Natural killer cell (primary cell): ENCODE measurements at regions not wholly inside any gene's neighbourhood (a gene's known extent, or its start where the extent isn't known, plus 50 kb on each side); places are given as distances from the start of the nearest gene placed in this dataset.
A peak's percentile ranks its signal among the peaks of the same experiment; 100 is the strongest.

Experiments used
- ATAC-seq, 3 donors: fragments of 150-1000 bp in 2 of 3; fragments of 200-7000 bp in 1 of 3; cut with Tn5 transposase; 1 replicate in 1 of 3; 2 replicates in 2 of 3; pipeline ENCODE4 v1.10.0; 2021; ENCODE audit warnings: mild to moderate bottlenecking in 2 of 3, moderate library complexity in 2 of 3
- DNase-seq, 2 donors: peaks; one replicate each; pipeline versions ENCODE4 v3.0.0 to v3.0.0-alpha.2; 2013 to 2021; ENCODE audit warnings: mixed read lengths in 1 of 2
- H3K27ac ChIP-seq: one replicate; pipeline ENCODE4 v1.5.1; 2013; ENCODE audit warnings: mild to moderate bottlenecking, low read length
- H3K27me3 ChIP-seq: one replicate; pipeline ENCODE4 v1.6.1; 2013; ENCODE audit warnings: low read length; ENCODE audit not compliant: control insufficient read depth, insufficient read depth
- H3K36me3 ChIP-seq: one replicate; pipeline ENCODE4 v1.6.1; 2013; ENCODE audit warnings: low read length; ENCODE audit not compliant: control insufficient read depth, insufficient read depth
- H3K4me1 ChIP-seq: one replicate; pipeline ENCODE4 v1.6.1; 2013; ENCODE audit warnings: low read length; ENCODE audit not compliant: control insufficient read depth, insufficient read depth
- H3K4me3 ChIP-seq: one replicate; pipeline ENCODE4 v1.5.1; 2013; ENCODE audit warnings: low read length
- H3K9me3 ChIP-seq: one replicate; pipeline ENCODE4 v1.6.1; 2013; ENCODE audit warnings: low read length; ENCODE audit not compliant: control insufficient read depth, insufficient read depth
- H3K27ac Mint-ChIP-seq, 2 donors: one replicate each; pipeline ENCODE4 v1.8.0; 2022; ENCODE audit warnings: mild to moderate bottlenecking in 2 of 2, mixed read lengths in 2 of 2, moderate library complexity in 1 of 2
- H3K27me3 Mint-ChIP-seq, 2 donors: one replicate each; pipeline ENCODE4 v1.8.0; 2022; ENCODE audit warnings: low read depth in 2 of 2, mixed read lengths in 2 of 2
- H3K36me3 Mint-ChIP-seq: one replicate; pipeline ENCODE4 v1.8.0; 2022; ENCODE audit warnings: mixed read lengths
- H3K4me1 Mint-ChIP-seq, 2 donors: one replicate each; pipeline ENCODE4 v1.8.0; 2022; ENCODE audit warnings: mixed read lengths in 2 of 2
- H3K4me3 Mint-ChIP-seq: one replicate; pipeline ENCODE4 v1.8.0; 2022; ENCODE audit warnings: mild to moderate bottlenecking, moderate library complexity, mixed read lengths
- H3K9me3 Mint-ChIP-seq, 2 donors: one replicate each; pipeline ENCODE4 v1.8.0; 2022; ENCODE audit warnings: mixed read lengths in 2 of 2
- WGBS: methylation state at CpG from one replicate; pipeline ENCODE4 v1.1.7; 2013; ENCODE audit warnings: missing lambda C conversion rate; ENCODE audit not compliant: insufficient coverage; 5-methylcytosine and 5-hydroxymethylcytosine counted together
- intact Hi-C: fragments of 100-400 bp; cut with micrococcal nuclease; formaldehyde crosslinking; loops from one replicate; pipeline ENCODE4 v1.14.2; 2022
- TF ChIP-seq, protein P1 (sequence below): fragments of 200-600 bp; IDR thresholded peaks from one replicate; pipeline ENCODE4 v1.8.0; 2022; ENCODE audit warnings: antibody characterized with exemption

DNA sequence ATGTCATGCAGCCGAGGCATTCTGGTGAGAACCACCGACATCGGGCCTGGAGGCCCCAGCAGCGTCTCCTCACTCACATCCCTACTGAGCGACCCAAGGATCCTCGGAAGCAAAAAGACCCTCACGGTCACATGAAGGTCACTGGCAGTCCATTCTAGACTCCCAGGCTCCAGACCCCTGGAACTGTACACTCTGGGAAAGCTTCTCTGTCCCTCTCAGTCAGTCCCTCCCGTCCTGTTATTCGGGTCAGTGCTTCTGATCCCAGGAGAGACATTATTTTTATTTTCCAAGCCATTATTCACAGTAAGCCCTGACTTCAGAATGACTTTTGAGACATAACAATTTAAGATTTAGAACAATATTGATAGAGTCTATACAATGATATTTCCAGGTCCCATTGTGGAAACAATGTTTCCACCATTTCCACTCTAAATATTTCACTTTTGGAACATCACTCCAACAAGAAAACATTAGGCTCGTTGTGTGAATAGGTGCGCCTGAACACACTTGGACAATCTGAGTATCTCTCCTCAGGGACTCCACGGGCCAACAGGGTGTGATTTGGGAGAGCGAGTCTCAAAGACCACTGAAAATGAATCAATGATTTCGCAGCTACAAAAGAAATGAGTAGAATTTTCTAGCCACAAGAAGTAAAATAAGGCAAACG lies 199.7 kb downstream of the SOD2 start:
- TF ChIP-seq, protein P1, sequence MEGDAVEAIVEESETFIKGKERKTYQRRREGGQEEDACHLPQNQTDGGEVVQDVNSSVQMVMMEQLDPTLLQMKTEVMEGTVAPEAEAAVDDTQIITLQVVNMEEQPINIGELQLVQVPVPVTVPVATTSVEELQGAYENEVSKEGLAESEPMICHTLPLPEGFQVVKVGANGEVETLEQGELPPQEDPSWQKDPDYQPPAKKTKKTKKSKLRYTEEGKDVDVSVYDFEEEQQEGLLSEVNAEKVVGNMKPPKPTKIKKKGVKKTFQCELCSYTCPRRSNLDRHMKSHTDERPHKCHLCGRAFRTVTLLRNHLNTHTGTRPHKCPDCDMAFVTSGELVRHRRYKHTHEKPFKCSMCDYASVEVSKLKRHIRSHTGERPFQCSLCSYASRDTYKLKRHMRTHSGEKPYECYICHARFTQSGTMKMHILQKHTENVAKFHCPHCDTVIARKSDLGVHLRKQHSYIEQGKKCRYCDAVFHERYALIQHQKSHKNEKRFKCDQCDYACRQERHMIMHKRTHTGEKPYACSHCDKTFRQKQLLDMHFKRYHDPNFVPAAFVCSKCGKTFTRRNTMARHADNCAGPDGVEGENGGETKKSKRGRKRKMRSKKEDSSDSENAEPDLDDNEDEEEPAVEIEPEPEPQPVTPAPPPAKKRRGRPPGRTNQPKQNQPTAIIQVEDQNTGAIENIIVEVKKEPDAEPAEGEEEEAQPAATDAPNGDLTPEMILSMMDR: no peak
- DNase-seq (no peak), ATAC-seq (peak in 1 of 3 donors; percentile 45)
- intact Hi-C loops: no loop called here
- Mint-ChIP-seq H3K36me3 (no peaks in the 10 kb centered on the region), H3K27ac (no peak overlapping the region), H3K4me1 (no peaks in the 10 kb centered on the region), H3K4me3 (no peak overlapping the region), H3K27me3 (peaks cover 16 to 23% of the 10 kb centered on the region in 2 donors), H3K9me3 (no peaks in the 10 kb centered on the region)
- H3K4me3 ChIP-seq: no peak overlapping the region
- H3K9me3 ChIP-seq: no peaks in the 10 kb centered on the region
- H3K27me3 ChIP-seq: no peaks in the 10 kb centered on the region
- 91% methylated on average over 13 of the region's 15 CpGs for WGBS
- no peaks in the 10 kb centered on the region for H3K36me3 ChIP-seq
- H3K4me1 ChIP-seq: no peaks in the 10 kb centered on the region
- no peak overlapping the region for H3K27ac ChIP-seq

DNA sequence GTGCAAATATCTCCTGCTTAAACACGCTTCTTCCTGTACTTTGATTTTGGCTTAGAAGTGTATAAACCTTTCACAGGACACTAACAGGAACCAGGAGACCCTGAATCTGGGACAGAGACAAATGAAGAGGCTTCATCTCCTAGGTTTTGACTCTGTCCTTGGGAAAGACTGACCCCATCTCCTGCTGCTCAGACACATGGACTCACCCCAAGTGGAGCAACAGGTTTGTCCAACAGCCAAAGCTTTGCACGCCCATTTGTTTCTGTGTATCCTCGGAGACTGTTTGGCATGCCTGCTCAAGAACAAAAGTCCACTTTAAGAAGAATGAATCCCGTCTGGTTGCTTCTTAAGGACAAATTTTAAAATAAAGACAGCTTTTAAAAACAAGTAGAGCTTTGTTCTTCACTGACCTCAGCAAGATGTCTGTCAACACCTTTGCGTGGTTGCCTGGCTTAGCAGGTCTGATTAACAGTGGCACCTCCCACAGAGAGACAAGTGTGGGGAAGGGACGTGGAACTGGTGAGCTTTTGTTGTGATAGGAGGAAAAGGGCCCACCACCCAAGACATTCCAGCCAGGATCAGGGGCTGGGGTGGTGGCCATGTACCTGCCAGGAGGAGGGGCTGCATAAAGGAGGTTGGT lies 202.6 kb downstream of the SOD2 start:
- intact Hi-C loops: no loop called here
- Histone ChIP-seq H3K36me3 (no peaks in the 10 kb centered on the region), H3K4me3 (no peak overlapping the region), H3K27ac (no peak overlapping the region), H3K9me3 (no peaks in the 10 kb centered on the region), H3K4me1 (no peaks in the 10 kb centered on the region), H3K27me3 (peaks cover under 1% of the 10 kb centered on the region)
- Mint-ChIP-seq H3K4me1 (no peaks in the 10 kb centered on the region), H3K4me3 (no peak overlapping the region), H3K9me3 (no peaks in the 10 kb centered on the region), H3K27me3 (peaks cover 20 to 24% of the 10 kb centered on the region in 2 donors), H3K36me3 (no peaks in the 10 kb centered on the region), H3K27ac (no peak overlapping the region)
- DNase-seq (no peak), ATAC-seq (no peak)
- 83% methylated on average over 6 of the region's 6 CpGs for WGBS
- TF ChIP-seq, protein P1: no peak

DNA sequence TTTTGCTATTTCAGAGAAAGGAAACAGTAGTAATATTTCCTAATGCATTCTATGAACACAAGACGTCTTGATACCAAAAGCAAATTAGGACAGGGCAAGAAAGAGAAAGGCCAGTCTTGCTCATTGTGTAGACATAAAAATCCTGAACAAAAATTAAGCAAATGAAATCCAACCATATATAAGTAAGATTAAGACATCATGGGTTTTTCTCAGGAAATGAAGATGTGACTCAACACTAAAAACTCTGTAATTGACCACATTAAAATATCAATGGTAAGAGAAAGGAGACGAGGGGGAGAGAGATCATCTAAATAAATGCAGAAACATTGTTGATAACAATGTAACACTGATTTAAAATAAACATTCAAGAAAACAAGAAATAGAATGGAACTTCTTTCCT lies 205.4 kb downstream of the SOD2 start:
- H3K9me3 ChIP-seq: no peaks in the 10 kb centered on the region
- no peak overlapping the region for H3K27ac ChIP-seq
- Mint-ChIP-seq H3K4me1 (no peaks in the 10 kb centered on the region), H3K27me3 (peaks cover 18 to 19% of the 10 kb centered on the region in 2 donors), H3K4me3 (no peak overlapping the region), H3K9me3 (no peaks in the 10 kb centered on the region), H3K27ac (no peak overlapping the region), H3K36me3 (no peaks in the 10 kb centered on the region)
- DNase-seq (no peak), ATAC-seq (no peak)
- peaks cover 5% of the 10 kb centered on the region for H3K27me3 ChIP-seq
- H3K4me3 ChIP-seq: no peak overlapping the region
- TF ChIP-seq, protein P1: no peak
- no peaks in the 10 kb centered on the region for H3K4me1 ChIP-seq
- WGBS: no CpG with 5 or more reads among the region's 2 CpGs
- intact Hi-C loops: no loop called here
- H3K36me3 ChIP-seq: no peaks in the 10 kb centered on the region

GRCh38 chr6:159483259-159483658 lies 209.8 kb downstream of the SOD2 start:
- Mint-ChIP-seq H3K4me1 (no peaks in the 10 kb centered on the region), H3K27ac (no peak overlapping the region), H3K27me3 (peaks cover 15 to 31% of the 10 kb centered on the region in 2 donors), H3K4me3 (no peak overlapping the region), H3K9me3 (no peaks in the 10 kb centered on the region), H3K36me3 (no peaks in the 10 kb centered on the region)
- Histone ChIP-seq H3K4me3 (no peak overlapping the region), H3K4me1 (no peaks in the 10 kb centered on the region), H3K9me3 (no peaks in the 10 kb centered on the region), H3K36me3 (no peaks in the 10 kb centered on the region), H3K27ac (no peak overlapping the region), H3K27me3 (peaks cover 5% of the 10 kb centered on the region)
- DNase-seq (no peak), ATAC-seq (no peak)
- TF ChIP-seq, protein P1: no peak
- intact Hi-C loops: no loop called here
- 53% methylated on average over 3 of the region's 3 CpGs for WGBS
